Keratinocyte (primary cell): ENCODE measurements at regions not wholly inside any gene's neighbourhood (a gene's known extent, or its start where the extent isn't known, plus 50 kb on each side); places are given as distances from the start of the nearest gene placed in this dataset.

Source experiments
- EZH2 ChIP-seq: IDR thresholded peaks from one replicate; pipeline ENCODE4 v1.6.1; 2012; ENCODE audit warnings: inconsistent platforms, mild to moderate bottlenecking, low read length, moderate library complexity
- TF ChIP-seq, protein P1 (sequence below), 3 experiments: IDR thresholded peaks in 1 of 3; conservative IDR thresholded peaks in 1 of 3; optimal IDR thresholded peaks in 1 of 3; 2 replicates in 2 of 3; 3 replicates in 1 of 3; pipeline versions ENCODE3 to v1.5.1; 2011; ENCODE audit warnings: low read length in 3 of 3, mild to moderate bottlenecking in 3 of 3, moderate library complexity in 2 of 3, control low read depth in 1 of 3, inconsistent platforms in 1 of 3; ENCODE audit not compliant: insufficient read depth in 2 of 3; ENCODE audit errors: extremely low read depth in 1 of 3

DNA sequence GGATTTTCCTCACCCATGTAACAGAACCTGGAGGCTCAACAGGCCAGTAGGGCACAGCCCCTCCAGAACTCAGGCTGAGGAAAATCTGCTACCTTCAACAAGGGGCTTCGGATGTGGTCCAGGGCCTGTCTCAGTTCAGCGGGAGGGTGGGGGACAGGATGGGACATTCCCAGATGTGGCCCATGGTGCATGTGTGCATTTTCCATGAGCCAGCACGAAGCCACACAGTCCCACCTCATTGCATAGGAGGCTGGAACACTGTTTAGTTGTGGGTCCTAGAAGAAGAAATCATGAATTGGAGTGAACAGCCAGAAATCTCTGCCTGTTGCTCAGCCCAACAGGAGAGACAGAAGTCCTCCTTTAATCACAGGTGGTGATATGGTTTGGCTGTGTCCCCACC lies 469.6 kb upstream of the MYT1L start:
- TF ChIP-seq EZH2 = no peak
- TF ChIP-seq, protein P1, sequence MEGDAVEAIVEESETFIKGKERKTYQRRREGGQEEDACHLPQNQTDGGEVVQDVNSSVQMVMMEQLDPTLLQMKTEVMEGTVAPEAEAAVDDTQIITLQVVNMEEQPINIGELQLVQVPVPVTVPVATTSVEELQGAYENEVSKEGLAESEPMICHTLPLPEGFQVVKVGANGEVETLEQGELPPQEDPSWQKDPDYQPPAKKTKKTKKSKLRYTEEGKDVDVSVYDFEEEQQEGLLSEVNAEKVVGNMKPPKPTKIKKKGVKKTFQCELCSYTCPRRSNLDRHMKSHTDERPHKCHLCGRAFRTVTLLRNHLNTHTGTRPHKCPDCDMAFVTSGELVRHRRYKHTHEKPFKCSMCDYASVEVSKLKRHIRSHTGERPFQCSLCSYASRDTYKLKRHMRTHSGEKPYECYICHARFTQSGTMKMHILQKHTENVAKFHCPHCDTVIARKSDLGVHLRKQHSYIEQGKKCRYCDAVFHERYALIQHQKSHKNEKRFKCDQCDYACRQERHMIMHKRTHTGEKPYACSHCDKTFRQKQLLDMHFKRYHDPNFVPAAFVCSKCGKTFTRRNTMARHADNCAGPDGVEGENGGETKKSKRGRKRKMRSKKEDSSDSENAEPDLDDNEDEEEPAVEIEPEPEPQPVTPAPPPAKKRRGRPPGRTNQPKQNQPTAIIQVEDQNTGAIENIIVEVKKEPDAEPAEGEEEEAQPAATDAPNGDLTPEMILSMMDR (optimal IDR thresholded peaks at IDR 0.05 in 1 of 3, IDR thresholded peaks at IDR 0.05 in 1 of 3, conservative IDR thresholded peaks at IDR 0.05 in 1 of 3; ENCODE audit: extremely low read depth in 1 of 3, insufficient read depth in 2 of 3, low read length in 3 of 3) = no peak
